BJ (cell line): ENCODE measurements at regions not wholly inside any gene's neighbourhood (a gene's known extent, or its start where the extent isn't known, plus 50 kb on each side); places are given as distances from the start of the nearest gene placed in this dataset.

Source experiments
- CTCF ChIA-PET: fragments of 350-600 bp; formaldehyde crosslinking; extraction: SDS; loops from one replicate; lab custom pipeline; 2021; ENCODE audit warnings: antibody characterized with exemption, inconsistent platforms; lab: Yijun Ruan, JAX
- POLR2A ChIA-PET: fragments of 300-600 bp; sonication (Branson Sonifier 250); formaldehyde crosslinking; extraction: SDS; loops from one replicate; lab custom pipeline; 2021; ENCODE audit warnings: antibody characterized with exemption; lab: Charles Lee
- DNase-seq: peaks from one replicate; pipeline ENCODE4 v3.0.0-alpha.2; 2011; ENCODE audit warnings: low read depth
- H3K27me3 ChIP-seq: 2 replicates; pipeline ENCODE4 v1.6.0; 2011; ENCODE audit warnings: low read length; ENCODE audit not compliant: control insufficient read depth, insufficient read depth
- H3K36me3 ChIP-seq: 2 replicates; pipeline ENCODE4 v1.5.1; 2011; ENCODE audit warnings: low read length; ENCODE audit not compliant: control insufficient read depth, insufficient read depth
- H3K4me3 ChIP-seq: 2 replicates; pipeline ENCODE4 v1.5.1; 2011; ENCODE audit warnings: low read depth, mild to moderate bottlenecking, control low read depth, low read length
- TF ChIP-seq, protein P1 (sequence below): IDR thresholded peaks from 2 replicates; pipeline ENCODE4 v1.5.1; 2011; ENCODE audit warnings: low read depth, mild to moderate bottlenecking, control low read depth, inconsistent platforms, low read length, moderate library complexity; ENCODE audit not compliant: insufficient read depth

GRCh38 chr5:42908509-42909488 is 97.1 kb upstream of the SELENOP start:
- peaks cover 7% of the 10 kb centered on the region for H3K27me3 ChIP-seq
- peak; percentile 14 for DNase-seq
- CTCF ChIA-PET: interaction anchor here (0.6 to 7.2 kb wide), 28 partner anchors 10 to 481 kb away, joined by 3 to 95 read pairs (median 6); partner anchors contain the start of gene ANXA2R
- TF ChIP-seq, protein P1, sequence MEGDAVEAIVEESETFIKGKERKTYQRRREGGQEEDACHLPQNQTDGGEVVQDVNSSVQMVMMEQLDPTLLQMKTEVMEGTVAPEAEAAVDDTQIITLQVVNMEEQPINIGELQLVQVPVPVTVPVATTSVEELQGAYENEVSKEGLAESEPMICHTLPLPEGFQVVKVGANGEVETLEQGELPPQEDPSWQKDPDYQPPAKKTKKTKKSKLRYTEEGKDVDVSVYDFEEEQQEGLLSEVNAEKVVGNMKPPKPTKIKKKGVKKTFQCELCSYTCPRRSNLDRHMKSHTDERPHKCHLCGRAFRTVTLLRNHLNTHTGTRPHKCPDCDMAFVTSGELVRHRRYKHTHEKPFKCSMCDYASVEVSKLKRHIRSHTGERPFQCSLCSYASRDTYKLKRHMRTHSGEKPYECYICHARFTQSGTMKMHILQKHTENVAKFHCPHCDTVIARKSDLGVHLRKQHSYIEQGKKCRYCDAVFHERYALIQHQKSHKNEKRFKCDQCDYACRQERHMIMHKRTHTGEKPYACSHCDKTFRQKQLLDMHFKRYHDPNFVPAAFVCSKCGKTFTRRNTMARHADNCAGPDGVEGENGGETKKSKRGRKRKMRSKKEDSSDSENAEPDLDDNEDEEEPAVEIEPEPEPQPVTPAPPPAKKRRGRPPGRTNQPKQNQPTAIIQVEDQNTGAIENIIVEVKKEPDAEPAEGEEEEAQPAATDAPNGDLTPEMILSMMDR: peak; percentile 88
- no peaks in the 10 kb centered on the region for H3K36me3 ChIP-seq
- H3K4me3 ChIP-seq: peak overlapping the region; percentile 41
- POLR2A ChIA-PET: interaction anchor here (0.6 kb wide), 1 partner anchor 40 kb away, joined by 4 read pairs; no protein-coding TSS in a partner anchor

DNA sequence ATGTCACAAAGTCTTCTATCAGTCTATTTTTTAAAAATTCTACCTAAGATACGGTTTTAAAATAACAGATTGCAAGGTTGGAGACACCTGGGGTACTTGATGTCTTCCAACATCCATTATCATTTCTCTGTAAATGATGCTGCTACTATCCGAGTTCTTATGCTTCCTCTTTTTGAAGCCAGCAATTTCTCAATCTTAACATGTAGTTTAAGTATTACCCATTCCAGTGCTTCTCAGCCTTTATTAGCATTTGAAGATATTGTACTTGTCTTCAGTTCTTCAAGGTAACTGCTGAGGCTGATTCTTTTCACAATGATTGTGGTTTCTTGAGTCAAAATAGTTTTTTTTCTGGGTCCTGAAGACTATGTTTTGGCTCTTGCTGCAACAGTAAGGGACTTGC is 96.4 kb upstream of the SELENOP start:
- Histone ChIP-seq H3K27me3 (peaks cover 8% of the 10 kb centered on the region), H3K36me3 (no peaks in the 10 kb centered on the region), H3K4me3 (no peak overlapping the region)
- POLR2A ChIA-PET: no interaction called here
- no peak for DNase-seq
- CTCF ChIA-PET: interaction anchor here (0.8 to 7.2 kb wide), 15 partner anchors 11 to 482 kb away, joined by 3 to 95 read pairs (median 6); partner anchors contain the start of gene ANXA2R
- TF ChIP-seq, protein P1: no peak

DNA sequence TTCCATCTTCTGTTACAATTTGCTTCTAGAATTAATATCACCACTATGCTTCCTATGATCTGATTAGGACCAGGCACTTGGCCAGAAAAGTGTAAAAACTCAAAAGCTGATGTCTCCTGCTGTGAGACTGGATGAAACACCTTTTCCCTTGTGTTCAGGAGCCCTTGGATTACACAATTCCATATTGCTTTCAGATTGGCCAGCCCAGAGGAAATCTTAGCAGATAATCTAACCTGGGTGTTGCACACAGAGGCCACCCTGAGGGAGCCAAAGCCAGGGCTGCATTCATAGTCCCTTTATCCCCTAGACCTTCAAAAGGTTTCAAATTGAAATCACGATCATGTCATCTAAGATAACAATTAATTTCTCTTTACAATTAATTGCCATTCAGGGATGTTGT is 94.1 kb upstream of the SELENOP start:
- CTCF ChIA-PET: interaction anchor here (1.7 to 3.0 kb wide), 3 partner anchors 10 to 136 kb away, joined by 4 to 11 read pairs (median 10); no protein-coding TSS in a partner anchor
- POLR2A ChIA-PET: no interaction called here
- Histone ChIP-seq H3K4me3 (no peak overlapping the region), H3K36me3 (no peaks in the 10 kb centered on the region), H3K27me3 (peaks cover 8% of the 10 kb centered on the region)
- no peak for DNase-seq
- TF ChIP-seq, protein P1: no peak

GRCh38 chr5:42900734-42901133 is 89.0 kb upstream of the SELENOP start:
- Histone ChIP-seq H3K27me3 (peaks cover 3% of the 10 kb centered on the region), H3K4me3 (no peak overlapping the region), H3K36me3 (no peaks in the 10 kb centered on the region)
- no peak for DNase-seq
- CTCF ChIA-PET: no interaction called here
- TF ChIP-seq, protein P1: no peak
- POLR2A ChIA-PET: no interaction called here

DNA sequence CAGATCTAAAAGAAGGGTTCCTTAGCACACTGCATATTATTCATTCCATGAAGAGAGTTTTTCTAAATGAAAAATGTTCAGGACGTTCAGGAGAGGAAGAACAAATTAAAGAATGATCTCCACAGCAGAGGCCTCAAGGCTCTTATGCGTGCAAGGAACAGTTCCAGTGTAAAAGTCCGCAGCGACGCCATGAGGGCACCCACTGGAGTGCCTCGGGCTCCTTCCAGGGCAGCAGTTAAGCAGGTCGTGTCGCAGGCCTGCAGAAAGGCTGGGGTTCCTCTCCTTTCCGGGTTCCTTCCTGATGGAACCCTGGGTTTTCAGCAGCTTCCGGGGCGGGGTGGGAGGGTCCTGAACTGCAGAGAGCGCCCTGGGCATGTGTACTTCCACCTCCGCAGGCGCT is 87.1 kb upstream of the SELENOP start:
- no peak overlapping the region for H3K4me3 ChIP-seq
- H3K27me3 ChIP-seq: peaks cover 2% of the 10 kb centered on the region
- H3K36me3 ChIP-seq: no peaks in the 10 kb centered on the region
- DNase-seq: no peak
- TF ChIP-seq, protein P1: no peak
- ChIA-PET POLR2A (no interaction called here), CTCF (interaction anchor here (2.1 kb wide), 1 partner anchor 9 kb away, joined by 9 read pairs; no protein-coding TSS in a partner anchor)
